SK-N-SH treated with all-trans-retinoic acid at 6 μM for 48 hours (cell line): ENCODE measurements at regions not wholly inside any gene's neighbourhood (a gene's known extent, or its start where the extent isn't known, plus 50 kb on each side); places are given as distances from the start of the nearest gene placed in this dataset.

Source experiments
- ATAC-seq: fragments of 200-7000 bp; cut with Tn5 transposase; 3 replicates; pipeline ENCODE4 v1.9.1; 2020; ENCODE audit warnings: mild to moderate bottlenecking, moderate library complexity
- ARNTL ChIP-seq: fragments of 450-650 bp; formaldehyde crosslinking; IDR thresholded peaks from 2 replicates; pipeline ENCODE4 v1.5.0; 2020; ENCODE audit warnings: low read depth, mild to moderate bottlenecking, moderate library complexity, borderline replicate concordance
- CREB5 ChIP-seq: fragments of 250-450 bp; sonication (Bioruptor Pico); IDR thresholded peaks from 2 replicates; pipeline ENCODE4 v1.5.1; 2020; ENCODE audit warnings: low read depth, mild to moderate bottlenecking, moderate library complexity
- CSDC2 ChIP-seq: fragments of 250-450 bp; sonication (Bioruptor Pico); IDR thresholded peaks from 2 replicates; pipeline ENCODE4 v1.5.0; 2020; ENCODE audit warnings: mild to moderate bottlenecking, moderate library complexity
- CSRNP3 ChIP-seq: fragments of 250-450 bp; sonication (Bioruptor Pico); IDR thresholded peaks from 2 replicates; pipeline ENCODE4 v1.5.1; 2021; ENCODE audit warnings: mild to moderate bottlenecking, moderate library complexity
- ESRRG ChIP-seq: fragments of 250-450 bp; sonication (Bioruptor Pico); IDR thresholded peaks from 2 replicates; pipeline ENCODE4 v1.6.1; 2021; ENCODE audit warnings: mild to moderate bottlenecking
- GLIS3 ChIP-seq: fragments of 250-450 bp; sonication (Bioruptor Pico); IDR thresholded peaks from 2 replicates; pipeline ENCODE4 v1.5.0; 2020; ENCODE audit warnings: mild to moderate bottlenecking, moderate library complexity
- OSR1 ChIP-seq: fragments of 250-450 bp; sonication (Bioruptor Pico); IDR thresholded peaks from 2 replicates; pipeline ENCODE4 v1.8.0; 2022; ENCODE audit warnings: moderate library complexity, mild to moderate bottlenecking, inconsistent platforms
- PATZ1 ChIP-seq: fragments of 250-450 bp; sonication (Bioruptor Pico); IDR thresholded peaks from 2 replicates; pipeline ENCODE4 v1.8.0; 2020; ENCODE audit warnings: mild to moderate bottlenecking, moderate library complexity, borderline replicate concordance
- PPARA ChIP-seq: fragments of 250-450 bp; sonication (Bioruptor Pico); IDR thresholded peaks from 2 replicates; pipeline ENCODE4 v1.5.0; 2020; ENCODE audit warnings: mild to moderate bottlenecking, borderline replicate concordance
- RARB ChIP-seq: fragments of 250-450 bp; sonication (Bioruptor Pico); IDR thresholded peaks from 2 replicates; pipeline ENCODE4 v1.8.0; 2021; ENCODE audit warnings: mild to moderate bottlenecking, moderate library complexity
- SNAI2 ChIP-seq: fragments of 250-450 bp; sonication (Bioruptor Pico); IDR thresholded peaks from 2 replicates; pipeline ENCODE4 v1.5.0; 2020; ENCODE audit warnings: mild to moderate bottlenecking, moderate library complexity
- TCF4 ChIP-seq: fragments of 250-450 bp; sonication (Bioruptor Pico); IDR thresholded peaks from 2 replicates; pipeline ENCODE4 v1.8.0; 2021; ENCODE audit warnings: mild to moderate bottlenecking, moderate library complexity, borderline replicate concordance
- TOX ChIP-seq: fragments of 250-450 bp; sonication (Bioruptor Pico); IDR thresholded peaks from 2 replicates; pipeline ENCODE4 v1.8.0; 2021; ENCODE audit warnings: mild to moderate bottlenecking, moderate library complexity, borderline replicate concordance
- TSHZ2 ChIP-seq: fragments of 250-450 bp; sonication (Bioruptor Pico); IDR thresholded peaks from 2 replicates; pipeline ENCODE4 v1.5.0; 2020; ENCODE audit warnings: mild to moderate bottlenecking, moderate library complexity
- ZC3H10 ChIP-seq: fragments of 250-450 bp; sonication (Bioruptor Pico); IDR thresholded peaks from 2 replicates; pipeline ENCODE4 v1.5.1; 2021; ENCODE audit warnings: mild to moderate bottlenecking, moderate library complexity
- ZFP30 ChIP-seq: fragments of 450-650 bp; formaldehyde crosslinking; IDR thresholded peaks from 2 replicates; pipeline ENCODE4 v1.5.0; 2022; ENCODE audit warnings: mild to moderate bottlenecking, moderate library complexity
- ZNF565 ChIP-seq: fragments of 450-650 bp; formaldehyde crosslinking; conservative IDR thresholded peaks from 2 replicates; pipeline ENCODE4 v1.5.0; 2020; ENCODE audit warnings: low read depth, mild to moderate bottlenecking, moderate library complexity
- ZNF70 ChIP-seq: fragments of 450-650 bp; formaldehyde crosslinking; IDR thresholded peaks from 2 replicates; pipeline ENCODE4 v1.5.0; 2020; ENCODE audit warnings: mild to moderate bottlenecking, moderate library complexity
- ZNF8 ChIP-seq: fragments of 450-650 bp; formaldehyde crosslinking; IDR thresholded peaks from 2 replicates; pipeline ENCODE4 v1.5.0; 2020; ENCODE audit warnings: mild to moderate bottlenecking, moderate library complexity
- TF ChIP-seq, protein P1 (sequence below): fragments of 250-450 bp; sonication (Bioruptor Pico); IDR thresholded peaks from 2 replicates; pipeline ENCODE4 v1.8.0; 2021; ENCODE audit warnings: low read depth, mild to moderate bottlenecking, moderate library complexity, borderline replicate concordance

DNA sequence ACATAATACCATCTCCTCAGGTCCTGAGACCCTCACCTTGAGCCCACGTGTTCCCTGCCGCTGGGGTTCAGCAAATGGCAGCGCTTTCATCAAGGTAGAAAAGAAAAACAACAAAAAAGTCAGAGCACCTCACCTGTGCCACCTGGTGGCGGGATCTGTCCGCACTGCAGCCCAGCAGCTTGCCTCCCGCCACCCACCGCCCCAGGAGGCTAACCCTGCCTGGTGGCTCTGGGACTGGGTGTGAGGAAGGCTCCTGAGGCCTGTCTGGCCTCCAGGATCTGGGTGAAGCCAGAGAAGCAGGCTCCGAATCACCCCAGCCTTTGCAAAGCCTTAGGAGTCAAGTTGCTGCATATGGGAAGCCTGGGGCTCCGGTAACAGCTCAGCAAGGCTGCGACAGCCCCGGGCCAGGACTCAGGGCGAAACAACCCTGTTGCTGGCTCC is 270.8 kb downstream of the BMP7 start (continued):
- TF ChIP-seq ZNF8 (CRISPR knock-in tag), result no peak
- no peak for TF ChIP-seq TOX
- TF ChIP-seq, protein P1, sequence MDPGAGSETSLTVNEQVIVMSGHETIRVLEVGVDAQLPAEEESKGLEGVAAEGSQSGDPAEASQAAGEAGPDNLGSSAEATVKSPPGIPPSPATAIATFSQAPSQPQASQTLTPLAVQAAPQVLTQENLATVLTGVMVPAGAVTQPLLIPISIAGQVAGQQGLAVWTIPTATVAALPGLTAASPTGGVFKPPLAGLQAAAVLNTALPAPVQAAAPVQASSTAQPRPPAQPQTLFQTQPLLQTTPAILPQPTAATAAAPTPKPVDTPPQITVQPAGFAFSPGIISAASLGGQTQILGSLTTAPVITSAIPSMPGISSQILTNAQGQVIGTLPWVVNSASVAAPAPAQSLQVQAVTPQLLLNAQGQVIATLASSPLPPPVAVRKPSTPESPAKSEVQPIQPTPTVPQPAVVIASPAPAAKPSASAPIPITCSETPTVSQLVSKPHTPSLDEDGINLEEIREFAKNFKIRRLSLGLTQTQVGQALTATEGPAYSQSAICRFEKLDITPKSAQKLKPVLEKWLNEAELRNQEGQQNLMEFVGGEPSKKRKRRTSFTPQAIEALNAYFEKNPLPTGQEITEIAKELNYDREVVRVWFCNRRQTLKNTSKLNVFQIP (CRISPR knock-in tag), result no peak
- TF ChIP-seq ZC3H10 (CRISPR knock-in tag), result no peak
- no peak for TF ChIP-seq GLIS3 (CRISPR knock-in tag)
- TF ChIP-seq CREB5 (CRISPR knock-in tag), result no peak
- TF ChIP-seq, all 23 proteins: peak for 0

GRCh38 chr20:56996533-56996932 is 269.9 kb downstream of the BMP7 start:
- no peak for ATAC-seq
- TF ChIP-seq ZNF565 (CRISPR knock-in tag) (no peak), TCF4 (CRISPR knock-in tag) (no peak), ZNF70 (CRISPR knock-in tag) (no peak), GLIS3 (CRISPR knock-in tag) (no peak), TSHZ2 (CRISPR knock-in tag) (no peak), CSRNP3 (no peak), PATZ1 (no peak), ARNTL (CRISPR knock-in tag) (no peak)
- TF ChIP-seq, protein P1 (CRISPR knock-in tag), result no peak

GRCh38 chr20:56998438-56998837 is 268.0 kb downstream of the BMP7 start:
- no peak for ATAC-seq
- TF ChIP-seq OSR1 (no peak), TCF4 (CRISPR knock-in tag) (no peak), ARNTL (CRISPR knock-in tag) (no peak), SNAI2 (CRISPR knock-in tag) (no peak), PPARA (CRISPR knock-in tag) (no peak), TSHZ2 (CRISPR knock-in tag) (no peak), CSDC2 (CRISPR knock-in tag) (no peak), ZNF70 (CRISPR knock-in tag) (no peak), ZNF8 (CRISPR knock-in tag) (no peak), ZC3H10 (CRISPR knock-in tag) (no peak), ESRRG (CRISPR knock-in tag) (no peak), RARB (CRISPR knock-in tag) (no peak), CSRNP3 (no peak), ZFP30 (CRISPR knock-in tag) (no peak)
- TF ChIP-seq, all 23 proteins: peak for 0
